ENCODE measurements at regions not wholly inside any gene's neighbourhood (a gene's known extent, or its start where the extent isn't known, plus 50 kb on each side); places are given as distances from the start of the nearest gene placed in this dataset.
"Not testable (repeated sequence)": the region's sequence is repeated elsewhere in the genome, so short reads cannot be mapped to it uniquely, and the experiment has no call there.

- DNase-seq, result no peak
Observed at GRCh38 chr1:245023222-245023621, 131.6 kb upstream of the KIF26B start.

DNA sequence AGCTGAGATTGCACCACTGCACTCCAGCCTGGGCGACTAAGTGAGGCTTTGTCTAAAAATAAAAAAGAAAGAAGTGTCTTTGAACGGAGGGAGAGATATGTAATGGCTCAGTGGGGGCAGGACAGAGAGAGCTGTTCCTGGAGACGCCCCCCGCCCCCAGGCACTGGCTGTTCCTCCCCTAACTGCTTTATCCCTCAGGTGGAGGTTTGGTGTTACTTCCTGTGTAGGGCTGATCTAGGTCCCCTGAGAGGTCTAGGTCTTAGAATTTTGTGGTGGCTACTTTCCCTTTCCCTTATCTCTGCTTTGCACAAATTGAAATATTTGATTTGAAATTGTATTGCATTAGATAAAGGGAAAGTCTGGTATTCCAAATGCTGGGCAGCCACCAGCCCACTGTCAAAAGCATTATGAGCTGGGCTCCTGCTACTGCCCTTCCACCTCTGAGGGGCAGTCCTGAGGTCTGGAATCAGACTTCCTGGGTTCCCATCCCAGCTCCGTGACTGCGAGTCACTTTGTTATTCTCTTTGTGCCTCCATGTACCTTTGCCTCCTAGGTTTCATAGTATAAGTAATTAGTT lies 134.8 kb upstream of the KIF26B start:
- DNase-seq, result no peak

- DNase-seq, result no peak
Observed at GRCh38 chr1:245016700-245017099, 138.1 kb upstream of the KIF26B start.

- no peak for DNase-seq
Observed at GRCh38 chr1:245015031-245015430, 139.8 kb upstream of the KIF26B start.

DNA sequence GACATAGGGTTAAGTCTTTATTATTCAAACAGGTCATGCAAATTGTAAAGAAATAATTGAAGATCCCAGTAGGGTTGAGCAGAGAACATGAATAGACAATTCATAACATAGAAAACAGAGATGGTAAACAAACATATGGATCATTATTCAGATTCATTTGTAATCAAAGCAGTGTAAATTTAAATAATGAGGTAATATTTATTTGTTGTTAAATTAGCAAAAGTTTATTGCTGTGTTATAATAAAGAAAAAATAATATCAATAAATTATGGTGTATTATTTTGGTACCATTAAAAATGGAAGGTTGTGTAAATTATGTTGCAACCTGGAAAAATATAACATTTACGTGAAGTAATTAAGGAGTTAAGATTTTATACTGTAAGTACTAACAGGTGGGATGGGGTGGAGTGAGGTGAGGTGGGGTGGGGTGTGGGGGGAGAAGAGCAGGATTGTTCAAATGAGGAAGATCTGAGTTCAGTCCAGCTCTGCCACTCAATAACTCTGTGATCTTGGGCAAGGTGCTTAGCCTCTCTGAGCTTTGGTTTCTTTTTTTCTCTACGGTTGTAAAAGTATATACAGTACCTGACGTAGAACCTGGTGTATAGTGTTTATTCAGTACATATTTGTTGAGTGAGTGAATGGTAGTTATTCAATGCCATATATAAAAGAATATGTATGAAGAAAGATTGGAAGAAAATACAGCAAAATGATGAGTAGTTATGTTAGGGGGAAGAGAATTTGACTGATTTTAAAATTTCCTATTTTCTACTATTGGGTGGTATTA lies 140.3 kb upstream of the KIF26B start:
- no peak for DNase-seq

DNA sequence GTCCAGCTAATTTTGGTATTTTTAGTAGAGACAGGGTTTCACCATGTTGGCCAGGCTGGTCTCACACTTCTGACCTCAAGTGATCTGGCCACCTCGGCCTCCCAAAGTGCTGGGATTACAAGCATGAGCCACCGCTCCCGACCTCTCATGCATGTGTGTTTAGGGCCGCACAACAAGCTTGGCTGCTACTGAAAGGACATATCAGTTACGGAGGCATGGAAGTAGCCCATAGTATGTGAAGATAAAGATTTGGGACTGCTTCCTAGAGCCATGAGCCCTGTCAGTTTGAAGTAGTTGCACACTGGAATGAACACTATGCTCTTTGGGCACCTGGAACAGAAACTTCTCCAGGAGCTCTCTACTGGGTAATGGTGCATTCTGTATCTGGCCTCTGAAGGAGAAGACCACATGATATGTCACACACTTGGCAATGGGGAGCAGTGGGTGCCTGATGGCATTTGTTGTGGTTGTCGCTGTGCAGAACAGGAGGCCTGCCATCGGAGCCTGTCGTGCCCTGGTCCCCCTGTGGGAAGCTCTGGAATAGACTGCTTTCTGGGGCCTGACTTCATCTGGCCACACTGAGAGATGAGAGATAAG lies 144.7 kb upstream of the KIF26B start:
- DNase-seq, result no peak

GRCh38 chr1:245008761-245009160 lies 144.4 kb upstream of the HNRNPU start:
- no peak for DNase-seq

- DNase-seq, result no peak
Observed at GRCh38 chr1:245007852-245008251, 143.5 kb upstream of the HNRNPU start.

GRCh38 chr1:245003246-245003645 lies 138.9 kb upstream of the HNRNPU start:
- DNase-seq, result no peak

DNA sequence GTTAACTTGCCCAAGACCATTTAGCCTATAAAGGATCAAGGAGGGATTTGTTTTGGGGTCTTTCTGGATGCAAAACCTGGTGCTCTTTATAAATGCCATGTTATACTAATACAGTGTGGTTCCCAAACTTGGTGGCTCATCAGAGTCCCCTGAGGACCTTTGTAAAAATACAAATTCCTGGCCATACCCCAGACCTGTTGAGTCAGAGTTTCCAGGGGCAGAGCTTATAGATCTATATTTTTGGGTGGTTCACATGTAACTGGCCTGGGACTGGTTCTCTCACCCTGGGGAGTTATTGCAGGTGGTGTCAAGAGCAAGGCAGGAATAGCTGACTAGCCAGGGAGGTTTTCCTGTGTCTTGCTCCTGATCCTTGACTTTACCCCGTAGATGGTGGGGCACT lies 136.9 kb upstream of the HNRNPU start:
- no peak for DNase-seq

GRCh38 chr1:245000872-245001188 lies 136.5 kb upstream of the HNRNPU start:
- no peak for DNase-seq

DNA sequence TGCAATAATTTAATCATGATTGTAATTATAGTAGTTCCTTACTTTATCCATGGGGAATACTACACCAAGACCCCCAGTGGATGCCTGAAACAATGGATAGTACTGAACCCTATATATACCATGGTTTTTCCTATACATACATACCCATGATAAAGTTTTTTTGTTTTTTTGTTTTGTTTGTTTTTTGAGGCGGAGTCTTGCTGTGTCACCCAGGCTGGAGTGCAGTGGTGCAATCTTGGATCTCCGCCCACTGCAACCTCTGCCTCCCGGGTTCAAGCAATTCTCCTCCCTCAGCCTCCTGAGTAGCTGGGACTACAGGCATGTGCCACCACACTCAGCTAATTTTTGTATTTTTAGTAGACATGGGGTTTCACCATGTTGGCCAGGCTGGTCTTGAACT lies 135.3 kb upstream of the HNRNPU start:
- not testable (repeated sequence) for DNase-seq

DNA sequence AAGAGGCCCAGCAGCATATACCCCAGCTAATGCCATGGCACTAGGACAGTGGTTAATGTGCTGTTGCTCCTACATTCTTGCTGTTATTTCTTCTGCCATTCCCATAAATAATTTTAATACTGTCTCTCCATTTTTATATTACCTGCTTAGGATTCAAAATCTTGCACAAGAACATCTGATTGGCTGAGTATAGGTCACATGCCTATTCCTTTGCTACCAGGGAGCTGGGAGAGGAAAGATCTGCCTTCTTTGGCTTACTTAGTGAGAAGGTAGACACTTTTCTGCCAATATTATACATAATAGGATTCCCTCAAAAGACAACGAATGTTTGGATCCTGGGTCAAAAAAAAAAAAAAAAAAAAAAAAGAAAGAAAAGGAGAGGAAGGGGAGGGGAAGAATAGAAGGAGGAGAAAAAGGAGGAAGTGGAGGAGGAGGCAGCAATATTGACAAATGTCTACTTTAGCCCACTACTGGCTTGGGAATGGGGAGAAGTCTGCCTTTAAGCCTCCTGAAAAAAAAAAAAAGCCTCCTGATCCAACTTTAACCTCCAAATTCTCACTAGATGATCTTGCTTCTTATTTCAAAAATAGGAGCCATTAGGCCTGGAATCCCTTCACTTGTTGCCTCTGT lies 134.5 kb upstream of the HNRNPU start:
- no peak for DNase-seq

DNA sequence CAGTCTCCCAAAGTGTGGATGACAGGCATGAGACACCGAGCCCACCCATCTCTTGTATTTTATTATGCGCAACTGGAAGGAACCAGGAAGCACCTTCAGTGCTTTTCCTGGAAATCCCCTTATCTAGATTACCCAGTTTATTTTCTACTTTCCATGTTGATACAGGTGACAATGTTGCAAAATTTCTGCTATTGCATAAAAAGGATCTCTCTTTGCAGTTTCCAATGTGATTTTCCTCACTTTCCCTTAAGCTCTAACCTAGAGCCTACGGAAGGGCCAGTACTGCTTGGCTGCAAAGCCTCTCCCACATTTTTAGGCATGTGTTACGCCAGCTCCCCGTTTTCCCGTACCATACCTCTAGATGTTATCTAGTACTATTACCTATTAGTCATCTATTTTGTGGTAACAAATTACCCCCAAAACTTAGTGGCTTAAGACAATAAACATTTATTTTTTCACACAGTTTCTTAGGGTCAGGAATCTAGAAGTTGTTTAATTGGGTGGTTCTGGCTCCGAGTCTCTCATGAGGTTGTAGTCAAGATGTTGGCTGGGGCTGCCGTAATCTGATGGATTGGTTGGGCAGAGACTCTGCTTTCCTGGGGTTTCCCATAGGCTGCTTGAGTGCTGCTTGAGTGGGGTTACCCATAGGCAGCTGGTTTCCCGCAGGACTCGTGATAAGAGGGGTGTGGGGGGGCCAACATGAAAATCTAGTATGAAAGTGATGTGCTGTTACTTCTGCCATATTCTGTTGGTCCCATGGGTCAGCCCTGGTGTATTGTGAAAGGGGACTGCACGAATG lies 131.5 kb upstream of the HNRNPU start:
- DNase-seq, result no peak

- no peak for DNase-seq
Observed at GRCh38 chr1:244992833-244993232, 128.5 kb upstream of the HNRNPU start.

- DNase-seq, result no peak
Observed at GRCh38 chr1:244989813-244990212, 125.5 kb upstream of the HNRNPU start.

- DNase-seq, result no peak
Observed at GRCh38 chr1:244988521-244988920, 124.2 kb upstream of the HNRNPU start.

DNA sequence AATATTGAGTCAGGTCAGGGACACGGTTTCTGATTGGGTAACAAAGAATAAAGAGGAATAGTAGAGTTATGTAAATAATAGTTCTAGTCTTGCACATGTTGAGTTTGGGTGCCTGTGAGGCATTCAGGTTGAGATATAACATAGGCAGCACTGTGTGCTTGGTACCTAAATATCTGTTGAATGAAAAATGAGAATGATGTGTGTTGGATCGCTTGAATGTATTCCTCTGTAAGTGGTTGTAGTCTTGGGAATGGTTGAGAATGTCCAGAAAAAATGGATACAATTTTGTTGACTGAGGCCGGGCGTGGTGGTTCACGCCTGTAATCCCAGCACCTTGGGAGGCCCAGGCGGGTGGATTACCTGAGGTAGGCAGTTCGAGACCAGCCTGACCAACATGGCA lies 116.3 kb upstream of the HNRNPU start:
- no peak for DNase-seq

GRCh38 chr1:244974550-244974949 lies 110.2 kb upstream of the HNRNPU start:
- no peak for DNase-seq

GRCh38 chr1:244974106-244974505 lies 109.8 kb upstream of the HNRNPU start:
- no peak for DNase-seq

DNA sequence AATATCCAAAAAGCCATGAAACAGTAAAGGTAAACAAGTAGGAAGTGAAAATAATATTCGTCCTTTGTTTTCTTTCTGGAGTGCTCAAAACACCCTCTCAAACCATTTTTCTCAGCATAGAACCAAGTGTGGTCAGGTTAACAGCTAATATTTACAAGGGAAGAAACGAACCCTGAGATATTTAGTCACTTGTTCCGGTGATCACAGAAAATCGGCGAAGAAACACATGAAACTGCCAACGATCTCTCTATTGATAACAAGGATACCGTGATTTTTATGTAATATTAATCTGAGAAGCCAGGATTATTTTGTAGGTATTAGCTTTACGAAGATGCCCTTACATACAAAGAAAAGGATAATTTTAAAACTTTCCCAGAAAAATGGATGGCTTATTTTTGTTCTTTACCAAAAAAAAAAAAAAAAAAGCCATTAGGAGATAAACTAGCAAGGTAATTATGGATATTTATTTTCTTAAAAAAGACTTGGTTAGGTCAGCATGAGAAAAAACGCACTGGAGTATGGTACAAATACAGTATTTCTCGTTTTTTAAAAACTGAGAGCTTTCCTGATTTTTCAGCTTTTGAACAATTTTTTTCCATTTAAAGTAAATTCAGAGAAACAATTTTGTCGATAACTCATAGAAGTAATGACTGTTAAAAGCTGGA lies 107.3 kb upstream of the HNRNPU start:
- no peak for DNase-seq

DNA sequence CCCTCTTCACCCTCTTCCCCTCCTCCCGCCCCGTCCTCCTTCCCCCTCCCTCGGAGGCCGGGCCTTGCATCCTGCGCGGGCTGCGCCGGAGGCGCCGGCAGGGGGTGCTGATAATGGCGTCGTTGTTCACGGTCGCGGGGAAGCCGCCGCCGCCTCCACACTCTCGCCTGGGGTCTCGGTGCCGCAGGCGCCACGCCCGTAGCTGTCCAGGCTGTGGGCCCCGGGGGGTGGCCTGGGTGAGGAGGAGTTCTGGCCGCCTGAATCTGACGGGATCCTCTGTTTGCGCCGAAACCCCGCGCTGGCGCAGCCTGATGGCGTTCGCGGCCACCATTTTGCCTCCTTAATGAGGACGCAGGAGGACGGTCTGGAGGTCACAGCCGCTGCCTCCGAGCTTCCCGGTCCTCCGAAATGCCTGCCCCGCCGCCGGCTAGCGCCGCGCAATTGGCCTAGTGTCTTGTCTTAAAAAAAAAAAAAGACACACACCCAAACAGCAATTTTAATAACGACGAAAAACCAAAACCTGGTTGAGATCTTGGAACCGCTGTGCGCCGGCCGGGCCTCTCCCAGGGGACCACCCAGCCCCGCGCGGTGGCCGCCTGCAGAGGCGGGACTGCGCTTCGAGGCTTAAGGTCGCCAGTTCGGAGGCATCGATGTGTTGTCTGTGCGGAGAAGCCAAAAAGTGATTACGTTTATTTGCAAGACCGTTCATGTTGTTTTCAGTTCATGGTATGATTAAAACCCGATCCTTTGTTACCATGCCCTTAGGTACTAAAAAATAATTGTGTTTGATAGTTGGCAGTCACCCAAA lies 106.6 kb upstream of the HNRNPU start:
- peak; percentile 95 for DNase-seq
